NCI-H82 treated with DMSO at 0.1 percent for 48 hours (cell line): ENCODE measurements at regions not wholly inside any gene's neighbourhood (a gene's known extent, or its start where the extent isn't known, plus 50 kb on each side); places are given as distances from the start of the nearest gene placed in this dataset.
A peak's percentile ranks its signal among the peaks of the same experiment; 100 is the strongest.
"Not testable (repeated sequence)": the region's sequence is repeated elsewhere in the genome, so short reads cannot be mapped to it uniquely, and the experiment has no call there.

ENCODE experiments used
- DNase-seq: peaks from one replicate; lab custom pipeline; 2025; ENCODE audit not compliant: unreplicated experiment; lab: John Stamatoyannopoulos, UW

DNA sequence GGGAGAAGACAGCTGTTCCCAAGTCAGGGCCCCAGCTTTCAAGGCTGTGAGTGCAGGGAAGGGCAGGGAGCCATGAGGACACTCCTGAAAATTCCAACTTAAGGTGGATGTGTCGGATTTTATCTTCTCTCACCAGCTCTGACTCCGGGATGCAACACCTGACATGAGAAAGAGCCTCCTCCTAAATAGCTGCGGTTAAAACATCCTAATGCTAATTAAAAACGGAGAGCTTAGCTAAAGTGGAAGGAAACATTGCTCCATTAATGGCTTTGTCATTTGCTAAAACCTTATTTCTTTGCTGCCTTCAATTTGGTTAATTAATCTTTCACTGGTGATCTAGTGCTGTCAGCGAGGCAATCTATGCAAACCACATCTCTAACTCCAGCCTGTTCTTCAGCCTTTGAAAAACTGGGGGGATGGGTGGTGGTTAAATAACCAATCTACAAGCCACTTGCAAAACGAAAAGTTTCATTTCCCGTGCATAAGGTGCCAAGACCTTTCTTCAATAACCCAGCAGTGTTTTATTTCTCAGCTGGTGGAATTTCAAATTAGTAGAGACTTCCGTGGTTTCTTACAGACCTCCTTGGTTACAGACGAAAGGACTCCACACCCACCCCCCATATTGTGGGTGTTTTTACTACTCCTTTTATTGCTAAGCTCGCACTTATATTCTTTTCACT lies 379.6 kb downstream of the MLLT3 start:
- DNase-seq, result peak; percentile 66

- no peak for DNase-seq
These were observed 381.8 kb downstream of the MLLT3 start for GRCh38 chr9:20240498-20240897.

- DNase-seq, result no peak
These were observed 383.4 kb downstream of the MLLT3 start for GRCh38 chr9:20238921-20239320.

DNA sequence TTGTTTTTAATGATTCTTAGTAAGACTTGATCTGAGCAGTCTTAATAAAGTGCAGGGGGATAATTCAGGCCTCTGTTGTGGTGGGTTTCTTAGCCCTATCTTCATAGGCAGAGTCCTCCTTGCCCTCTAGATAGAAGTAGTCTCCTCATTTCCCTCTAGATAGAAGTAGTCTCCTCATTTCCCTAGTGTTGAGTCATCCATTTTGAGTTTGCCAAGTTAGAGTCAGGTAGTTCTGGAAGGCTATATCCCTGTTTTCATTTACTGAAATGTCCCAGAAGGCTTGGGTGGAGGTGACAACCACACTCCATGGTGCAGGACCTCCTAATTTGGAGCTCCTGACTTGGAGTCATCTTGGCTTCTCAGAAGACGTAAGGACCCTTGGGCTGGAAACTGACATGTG lies 384.6 kb downstream of the MLLT3 start:
- DNase-seq, result no peak

GRCh38 chr9:20236676-20237075 lies 385.6 kb downstream of the MLLT3 start:
- no peak for DNase-seq

DNA sequence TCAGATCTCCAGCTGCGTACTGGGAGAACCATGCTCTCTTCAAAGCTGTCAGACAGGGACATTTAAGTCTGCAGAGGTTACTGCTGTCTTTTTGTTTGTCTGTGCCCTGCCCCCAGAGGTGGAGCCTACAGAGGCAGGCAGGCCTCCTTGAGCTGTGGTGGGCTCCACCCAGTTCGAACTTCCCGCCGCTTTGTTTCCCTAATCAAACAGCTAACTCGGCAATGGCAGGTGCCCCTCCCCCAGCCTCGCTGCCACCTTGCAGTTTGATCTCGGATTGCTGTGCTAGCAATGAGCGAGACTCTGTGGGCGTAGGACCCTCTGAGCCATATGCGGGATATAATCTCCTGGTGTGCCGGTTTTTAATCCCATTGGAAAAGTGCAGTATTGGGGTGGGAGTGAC lies 387.1 kb downstream of the MLLT3 start:
- DNase-seq, result not testable (repeated sequence)

GRCh38 chr9:20228096-20228495 lies 394.2 kb downstream of the MLLT3 start:
- no peak for DNase-seq

GRCh38 chr9:20227166-20227874 lies 395.0 kb downstream of the MLLT3 start:
- no peak for DNase-seq

- no peak for DNase-seq
These were observed 396.0 kb downstream of the MLLT3 start for GRCh38 chr9:20226345-20226744.

DNA sequence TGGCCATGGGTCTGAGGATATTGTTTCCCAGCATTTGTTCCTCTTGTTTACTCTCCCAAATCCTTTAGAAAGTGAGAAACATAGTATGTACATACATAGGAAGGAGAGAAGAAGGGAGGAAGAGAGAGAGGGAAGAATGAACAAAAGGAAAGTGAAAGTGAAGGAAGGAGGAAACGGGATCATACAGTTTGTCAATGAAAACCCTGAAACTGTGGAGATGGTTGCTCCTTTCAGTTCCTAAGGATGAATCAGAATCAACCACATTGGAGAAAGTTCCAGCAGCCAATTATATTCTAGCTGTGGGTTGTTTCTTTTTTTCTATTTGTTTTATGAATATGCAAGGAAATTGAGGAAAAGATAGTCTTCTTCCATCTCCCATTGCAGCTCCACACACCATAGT lies 396.5 kb downstream of the MLLT3 start:
- no peak for DNase-seq

- DNase-seq, result no peak
These were observed 397.5 kb downstream of the MLLT3 start for GRCh38 chr9:20224756-20225155.

DNA sequence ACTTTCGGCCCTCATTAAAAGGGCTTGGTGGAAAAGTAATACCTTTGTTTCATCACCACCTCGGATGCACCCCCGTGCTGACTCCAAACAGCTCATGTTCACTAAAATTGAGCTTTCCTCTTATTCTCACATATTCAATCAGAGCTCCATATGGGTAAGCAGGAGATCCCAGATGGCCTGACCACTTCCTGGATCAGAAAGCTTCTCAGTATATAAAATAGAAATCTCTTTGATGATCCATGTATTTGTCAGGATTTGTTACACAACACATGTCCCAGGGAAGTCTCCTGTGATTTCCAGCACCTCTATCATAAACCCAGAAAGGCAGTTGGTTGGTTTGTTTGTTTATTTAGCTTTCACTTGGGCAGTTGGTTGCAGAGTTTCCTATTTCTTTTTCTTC lies 402.0 kb downstream of the MLLT3 start:
- no peak for DNase-seq

GRCh38 chr9:20219437-20219836 lies 402.9 kb downstream of the MLLT3 start:
- no peak for DNase-seq

DNA sequence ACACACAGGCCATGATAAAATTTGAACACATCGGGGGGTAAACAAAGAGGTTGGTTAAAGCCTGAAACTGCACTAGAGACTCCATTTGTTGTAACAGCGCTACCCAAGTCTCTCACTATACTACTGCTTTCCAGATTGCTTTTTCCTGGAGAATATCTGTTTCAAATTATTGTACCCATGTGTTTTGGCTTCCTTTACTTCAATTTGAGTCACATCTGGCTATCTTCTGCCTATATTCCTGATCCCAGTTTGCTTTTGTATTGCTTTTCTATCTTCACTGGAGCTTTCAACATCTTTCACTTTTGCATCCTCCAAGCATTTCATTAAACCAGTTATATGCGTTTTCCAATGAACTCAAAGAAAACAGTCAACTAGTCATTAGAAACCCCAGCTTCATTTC lies 404.7 kb downstream of the MLLT3 start:
- no peak for DNase-seq

- DNase-seq, result no peak
These were observed 405.9 kb downstream of the MLLT3 start for GRCh38 chr9:20216438-20216837.

DNA sequence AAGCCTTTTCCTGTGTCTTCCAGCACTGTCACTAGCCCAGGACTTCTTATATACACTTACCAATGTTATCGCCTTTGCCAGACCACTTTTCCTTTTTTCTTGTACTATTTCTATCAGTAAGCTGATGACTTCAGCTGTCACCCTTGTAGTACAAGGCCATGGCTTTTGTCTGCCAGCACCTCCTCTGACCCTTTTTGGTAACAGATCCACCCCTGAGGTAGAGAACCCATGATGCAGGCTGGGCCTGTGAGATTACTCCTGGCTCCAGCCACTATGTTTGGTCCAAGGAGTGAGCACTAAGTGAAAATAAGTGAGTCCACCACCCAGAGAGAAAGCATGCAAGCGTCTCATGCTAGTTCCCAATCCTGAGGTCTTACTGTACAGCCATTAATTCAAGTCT lies 406.7 kb downstream of the MLLT3 start:
- no peak for DNase-seq

- no peak for DNase-seq
These were observed 409.5 kb downstream of the MLLT3 start for GRCh38 chr9:20212806-20213205.

DNA sequence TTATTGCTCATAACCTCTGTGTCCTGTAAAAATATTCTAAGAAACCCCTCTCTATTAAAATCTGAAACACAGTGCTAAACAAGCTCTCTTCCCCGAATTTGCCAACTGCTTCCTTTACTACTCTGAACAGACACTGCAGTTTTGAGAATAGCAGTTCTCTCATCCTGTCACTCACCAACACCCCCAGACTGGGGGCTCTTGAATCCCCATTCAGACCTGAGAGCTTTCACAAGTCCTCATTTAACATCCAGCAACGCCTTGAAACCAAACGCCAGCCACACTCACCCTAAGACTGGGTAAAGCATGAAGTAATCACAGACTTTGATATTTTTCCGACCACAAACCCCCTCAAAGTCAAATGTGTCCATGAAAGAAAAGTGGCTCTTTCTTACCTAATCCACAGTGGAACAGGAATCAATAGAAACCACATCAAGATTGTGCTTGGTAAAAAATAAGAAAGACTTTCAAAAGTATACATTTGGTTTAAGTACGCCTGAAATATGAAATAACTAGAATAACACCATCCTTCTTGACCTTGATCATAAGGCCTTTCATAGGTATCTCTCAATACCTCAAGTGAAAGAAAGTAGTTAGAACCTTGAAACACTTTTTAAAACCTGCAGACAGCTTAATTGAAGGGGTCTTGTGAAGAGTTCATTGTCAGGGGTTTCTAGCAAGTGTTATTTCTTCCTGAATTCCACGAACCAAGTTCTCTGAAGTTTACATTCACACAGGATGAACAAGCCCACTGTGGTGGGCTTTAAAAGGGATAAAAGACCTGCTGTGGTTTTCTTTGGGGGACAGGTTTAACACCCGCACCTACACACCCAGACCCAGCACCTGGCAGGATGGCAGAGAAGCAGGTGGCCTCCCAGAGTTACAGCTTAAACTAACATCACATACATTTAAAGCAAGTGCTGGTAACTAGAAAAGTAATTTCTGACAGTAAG lies 412.6 kb downstream of the MLLT3 start:
- no peak for DNase-seq

- no peak for DNase-seq
These were observed 413.3 kb downstream of the MLLT3 start for GRCh38 chr9:20208961-20209371.

GRCh38 chr9:20208226-20208625 lies 414.1 kb downstream of the MLLT3 start:
- DNase-seq, result no peak

DNA sequence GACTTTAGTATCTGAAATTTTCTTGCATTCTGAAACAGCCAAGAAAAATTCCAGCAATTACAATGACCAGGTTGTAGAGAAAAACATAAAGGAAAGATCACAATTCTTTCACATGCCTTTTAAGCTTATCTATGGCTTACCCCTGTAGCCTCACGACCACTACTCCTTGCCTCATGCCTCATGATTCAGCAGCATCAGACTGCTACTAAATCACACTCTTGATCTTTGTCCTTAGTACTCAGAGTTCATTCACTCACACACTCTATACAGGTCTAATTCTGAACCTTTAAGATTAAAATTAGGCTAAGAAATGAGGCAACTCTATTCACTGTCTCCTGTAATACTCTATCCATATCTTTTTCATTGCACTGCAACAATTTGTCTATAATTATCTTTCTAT lies 415.1 kb downstream of the MLLT3 start:
- no peak for DNase-seq

GRCh38 chr9:20205821-20206220 lies 416.5 kb downstream of the MLLT3 start:
- no peak for DNase-seq
